DND-41 (cell line): ENCODE measurements at regions not wholly inside any gene's neighbourhood (a gene's known extent, or its start where the extent isn't known, plus 50 kb on each side); places are given as distances from the start of the nearest gene placed in this dataset.

Experiments
- ATAC-seq: fragments of 200-7000 bp; cut with Tn5 transposase; 3 replicates; pipeline ENCODE4 v1.9.1; 2021; ENCODE audit warnings: low read depth; ENCODE audit not compliant: insufficient read depth
- DNase-seq: peaks from one replicate; pipeline ENCODE4 v3.0.0-alpha.2; 2020
- H2AFZ ChIP-seq: 2 replicates; pipeline ENCODE4 v1.6.0; 2012; ENCODE audit warnings: low read depth, low read length
- H3K27ac ChIP-seq: 2 replicates; pipeline ENCODE4 v1.5.1; 2012; ENCODE audit warnings: low read length, inconsistent platforms
- H3K27me3 ChIP-seq: fragments of 200-600 bp; sonication (generic); 2 replicates; pipeline ENCODE4 v1.6.0; 2012; ENCODE audit warnings: low read length, mild to moderate bottlenecking, inconsistent platforms; ENCODE audit not compliant: insufficient read depth, poor library complexity
- H3K36me3 ChIP-seq: 2 replicates; pipeline ENCODE4 v1.5.1; 2012; ENCODE audit warnings: low read length, inconsistent platforms; ENCODE audit not compliant: insufficient read depth
- H3K4me1 ChIP-seq: 2 replicates; pipeline ENCODE4 v1.5.1; 2012; ENCODE audit warnings: mild to moderate bottlenecking, low read length; ENCODE audit not compliant: insufficient read depth
- H3K4me2 ChIP-seq: 2 replicates; pipeline ENCODE4 v1.6.0; 2012; ENCODE audit warnings: mild to moderate bottlenecking, moderate library complexity, low read length, inconsistent platforms; ENCODE audit not compliant: insufficient read depth
- H3K4me3 ChIP-seq, 2 experiments: fragments of 200-600 bp in 1 of 2; shearing (Covaris generic) in 1 of 2; 2 replicates each; pipeline ENCODE4 v1.5.1; 2012 to 2016; ENCODE audit warnings: inconsistent platforms in 2 of 2, low read length in 2 of 2, mild to moderate bottlenecking in 2 of 2, low read depth in 1 of 2, moderate library complexity in 1 of 2
- H3K79me2 ChIP-seq: 2 replicates; pipeline ENCODE4 v1.6.0; 2012; ENCODE audit warnings: low read length, inconsistent platforms; ENCODE audit not compliant: insufficient read depth
- H3K9ac ChIP-seq: 2 replicates; pipeline ENCODE4 v1.6.0; 2012; ENCODE audit warnings: low read depth, mild to moderate bottlenecking, inconsistent platforms, low read length, moderate library complexity
- H3K9me3 ChIP-seq: 2 replicates; pipeline ENCODE4 v1.5.1; 2012; ENCODE audit warnings: low read length, moderate library complexity, mild to moderate bottlenecking, inconsistent platforms; ENCODE audit not compliant: insufficient read depth, severe bottlenecking
- H4K20me1 ChIP-seq: 2 replicates; pipeline ENCODE4 v1.6.0; 2012; ENCODE audit warnings: low read length; ENCODE audit not compliant: insufficient read depth
- EZH2 ChIP-seq: IDR thresholded peaks from 3 replicates; pipeline ENCODE4 v1.6.1; 2012; ENCODE audit warnings: borderline replicate concordance, low read depth, mild to moderate bottlenecking, moderate library complexity, low read length, inconsistent platforms; ENCODE audit not compliant: severe bottlenecking
- TF ChIP-seq, protein P1 (sequence below): IDR thresholded peaks from 2 replicates; pipeline ENCODE4 v1.5.1; 2012; ENCODE audit warnings: borderline replicate concordance, low read length, moderate library complexity, mild to moderate bottlenecking; ENCODE audit not compliant: poor library complexity, severe bottlenecking; ENCODE audit errors: extremely low read depth

GRCh38 chr2:43075054-43075593 lies 151.3 kb downstream of the ZFP36L2 start:
- H3K27ac ChIP-seq, result peak overlapping the region; percentile 12; the same call in 1 of the 2 replicates
- H3K9ac ChIP-seq, result no peak overlapping the region
- H3K27me3 ChIP-seq, result no peaks in the 10 kb centered on the region
- no peaks in the 10 kb centered on the region for H3K36me3 ChIP-seq
- no peak overlapping the region for H3K4me3 ChIP-seq
- DNase-seq, result no peak
- no peaks in the 10 kb centered on the region for H3K79me2 ChIP-seq
- no peaks in the 10 kb centered on the region for H3K9me3 ChIP-seq
- peaks cover 17% of the 10 kb centered on the region for H3K4me1 ChIP-seq
- no peak for ATAC-seq
- H3K4me2 ChIP-seq, result no peak overlapping the region
- H2AFZ ChIP-seq, result no peak overlapping the region
- H4K20me1 ChIP-seq, result no peaks in the 10 kb centered on the region
- TF ChIP-seq, protein P1, sequence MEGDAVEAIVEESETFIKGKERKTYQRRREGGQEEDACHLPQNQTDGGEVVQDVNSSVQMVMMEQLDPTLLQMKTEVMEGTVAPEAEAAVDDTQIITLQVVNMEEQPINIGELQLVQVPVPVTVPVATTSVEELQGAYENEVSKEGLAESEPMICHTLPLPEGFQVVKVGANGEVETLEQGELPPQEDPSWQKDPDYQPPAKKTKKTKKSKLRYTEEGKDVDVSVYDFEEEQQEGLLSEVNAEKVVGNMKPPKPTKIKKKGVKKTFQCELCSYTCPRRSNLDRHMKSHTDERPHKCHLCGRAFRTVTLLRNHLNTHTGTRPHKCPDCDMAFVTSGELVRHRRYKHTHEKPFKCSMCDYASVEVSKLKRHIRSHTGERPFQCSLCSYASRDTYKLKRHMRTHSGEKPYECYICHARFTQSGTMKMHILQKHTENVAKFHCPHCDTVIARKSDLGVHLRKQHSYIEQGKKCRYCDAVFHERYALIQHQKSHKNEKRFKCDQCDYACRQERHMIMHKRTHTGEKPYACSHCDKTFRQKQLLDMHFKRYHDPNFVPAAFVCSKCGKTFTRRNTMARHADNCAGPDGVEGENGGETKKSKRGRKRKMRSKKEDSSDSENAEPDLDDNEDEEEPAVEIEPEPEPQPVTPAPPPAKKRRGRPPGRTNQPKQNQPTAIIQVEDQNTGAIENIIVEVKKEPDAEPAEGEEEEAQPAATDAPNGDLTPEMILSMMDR, result no peak
- no peak for TF ChIP-seq EZH2

GRCh38 chr2:43074592-43075053 lies 151.8 kb downstream of the ZFP36L2 start:
- no peaks in the 10 kb centered on the region for H3K36me3 ChIP-seq
- DNase-seq (no peak), ATAC-seq (no peak)
- H2AFZ ChIP-seq, result no peak overlapping the region
- H3K79me2 ChIP-seq, result no peaks in the 10 kb centered on the region
- peaks cover 12% of the 10 kb centered on the region for H3K4me1 ChIP-seq
- TF ChIP-seq, protein P1, result no peak
- no peak for TF ChIP-seq EZH2
- H4K20me1 ChIP-seq, result no peaks in the 10 kb centered on the region
- H3K4me2 ChIP-seq, result no peak overlapping the region
- peak overlapping the region; percentile 13 for H3K27ac ChIP-seq
- H3K9me3 ChIP-seq, result no peaks in the 10 kb centered on the region
- no peak overlapping the region for H3K4me3 ChIP-seq
- no peaks in the 10 kb centered on the region for H3K27me3 ChIP-seq
- H3K9ac ChIP-seq, result no peak overlapping the region

- Histone ChIP-seq H3K9ac (no peak overlapping the region), H3K27ac (peak overlapping the region; percentile 13)
Measured at GRCh38 chr2:43074052-43074451, 152.4 kb downstream of the ZFP36L2 start.

More at GRCh38 chr2:43074052-43074451, 152.4 kb downstream of the ZFP36L2 start:
- no peaks in the 10 kb centered on the region for H4K20me1 ChIP-seq
- H3K36me3 ChIP-seq, result no peaks in the 10 kb centered on the region
- H3K9me3 ChIP-seq, result no peaks in the 10 kb centered on the region
- no peak overlapping the region for H3K4me2 ChIP-seq
- TF ChIP-seq, protein P1, result no peak
- no peak for TF ChIP-seq EZH2
- H3K27me3 ChIP-seq, result no peaks in the 10 kb centered on the region
- H3K4me3 ChIP-seq, result no peak overlapping the region
- H2AFZ ChIP-seq, result no peak overlapping the region
- peaks cover 11% of the 10 kb centered on the region for H3K4me1 ChIP-seq
- no peaks in the 10 kb centered on the region for H3K79me2 ChIP-seq
- DNase-seq, result no peak
- no peak for ATAC-seq
